Hepatocyte (in vitro differentiated cells): ENCODE measurements at regions not wholly inside any gene's neighbourhood (a gene's known extent, or its start where the extent isn't known, plus 50 kb on each side); places are given as distances from the start of the nearest gene placed in this dataset.

ENCODE experiments used
- DNase-seq: peaks from one replicate; pipeline ENCODE4 v3.0.0-alpha.2; 2016; ENCODE audit warnings: low spot score
- H2AFZ ChIP-seq: fragments of 200-600 bp; sonication (generic); 2 replicates; pipeline ENCODE4 v1.6.0; 2016; ENCODE audit warnings: antibody characterized with exemption, mild to moderate bottlenecking
- H3K27ac ChIP-seq: fragments of 200-600 bp; sonication (generic); 2 replicates; pipeline ENCODE4 v1.5.1; 2016; ENCODE audit warnings: mild to moderate bottlenecking
- H3K27me3 ChIP-seq: fragments of 200-600 bp; sonication (generic); 2 replicates; pipeline ENCODE4 v1.6.1; 2016
- H3K36me3 ChIP-seq: fragments of 200-600 bp; sonication (generic); replicated peaks from 2 replicates; pipeline ENCODE4 v1.5.1; 2016; ENCODE audit warnings: low read depth; ENCODE audit not compliant: insufficient read depth
- H3K4me1 ChIP-seq: fragments of 200-600 bp; sonication (generic); 2 replicates; pipeline ENCODE4 v1.5.1; 2016; ENCODE audit warnings: mild to moderate bottlenecking, moderate library complexity; ENCODE audit not compliant: insufficient read depth
- H3K4me2 ChIP-seq: fragments of 200-600 bp; sonication (generic); 2 replicates; pipeline ENCODE4 v1.6.0; 2016
- H3K4me3 ChIP-seq: fragments of 200-600 bp; sonication (generic); 2 replicates; pipeline ENCODE4 v1.5.1; 2016; ENCODE audit warnings: mild to moderate bottlenecking
- H3K79me2 ChIP-seq: fragments of 200-600 bp; sonication (generic); 2 replicates; pipeline ENCODE4 v1.6.0; 2017; ENCODE audit warnings: mild to moderate bottlenecking
- H3K9me2 ChIP-seq: fragments of 200-600 bp; sonication (generic); replicated peaks from 2 replicates; pipeline ENCODE4 v1.6.0; 2017; ENCODE audit warnings: mild to moderate bottlenecking; ENCODE audit not compliant: insufficient read depth
- H3K9me3 ChIP-seq: fragments of 200-600 bp; sonication (generic); 2 replicates; pipeline ENCODE4 v1.5.1; 2016; ENCODE audit warnings: low read depth, mild to moderate bottlenecking
- H4K20me1 ChIP-seq: fragments of 200-600 bp; sonication (generic); 2 replicates; pipeline ENCODE4 v1.6.0; 2016; ENCODE audit warnings: mild to moderate bottlenecking; ENCODE audit not compliant: insufficient read depth, poor library complexity, severe bottlenecking
- EZH2 ChIP-seq: fragments of 200-600 bp; sonication (generic); IDR thresholded peaks from 2 replicates; pipeline ENCODE4 v1.6.1; 2016; ENCODE audit warnings: antibody characterized with exemption, mild to moderate bottlenecking, borderline replicate concordance
- EZH2phosphoT487 ChIP-seq: fragments of 200-600 bp; sonication (generic); IDR thresholded peaks from one replicate; pipeline ENCODE4 v1.6.1; 2018; ENCODE audit warnings: antibody characterized with exemption, mild to moderate bottlenecking, low read depth, moderate library complexity; ENCODE audit not compliant: unreplicated experiment, severe bottlenecking
- WGBS: methylation state at CpG from one replicate; pipeline ENCODE4 v1.1.6; 2016; ENCODE audit warnings: low lambda C conversion rate; ENCODE audit errors: missing lambda C conversion rate; 5-methylcytosine and 5-hydroxymethylcytosine counted together
- TF ChIP-seq, protein P1 (sequence below): fragments of 200-600 bp; sonication (generic); IDR thresholded peaks from 2 replicates; pipeline ENCODE4 v1.5.1; 2016; ENCODE audit warnings: antibody characterized with exemption, mild to moderate bottlenecking; ENCODE audit not compliant: poor library complexity

GRCh38 chr5:82772281-82772680 lies 304.9 kb downstream of the TMEM167A start:
- Histone ChIP-seq H3K27ac (no peak overlapping the region), H3K9me2 (no peaks in the 10 kb centered on the region), H3K4me1 (no peaks in the 10 kb centered on the region), H4K20me1 (no peaks in the 10 kb centered on the region), H3K79me2 (no peaks in the 10 kb centered on the region), H3K27me3 (no peaks in the 10 kb centered on the region), H3K4me3 (no peak overlapping the region), H3K4me2 (no peak overlapping the region), H2AFZ (no peak overlapping the region), H3K9me3 (no peaks in the 10 kb centered on the region), H3K36me3 (no peaks in the 10 kb centered on the region)
- TF ChIP-seq EZH2 (no peak), EZH2phosphoT487 (no peak)
- TF ChIP-seq, protein P1, sequence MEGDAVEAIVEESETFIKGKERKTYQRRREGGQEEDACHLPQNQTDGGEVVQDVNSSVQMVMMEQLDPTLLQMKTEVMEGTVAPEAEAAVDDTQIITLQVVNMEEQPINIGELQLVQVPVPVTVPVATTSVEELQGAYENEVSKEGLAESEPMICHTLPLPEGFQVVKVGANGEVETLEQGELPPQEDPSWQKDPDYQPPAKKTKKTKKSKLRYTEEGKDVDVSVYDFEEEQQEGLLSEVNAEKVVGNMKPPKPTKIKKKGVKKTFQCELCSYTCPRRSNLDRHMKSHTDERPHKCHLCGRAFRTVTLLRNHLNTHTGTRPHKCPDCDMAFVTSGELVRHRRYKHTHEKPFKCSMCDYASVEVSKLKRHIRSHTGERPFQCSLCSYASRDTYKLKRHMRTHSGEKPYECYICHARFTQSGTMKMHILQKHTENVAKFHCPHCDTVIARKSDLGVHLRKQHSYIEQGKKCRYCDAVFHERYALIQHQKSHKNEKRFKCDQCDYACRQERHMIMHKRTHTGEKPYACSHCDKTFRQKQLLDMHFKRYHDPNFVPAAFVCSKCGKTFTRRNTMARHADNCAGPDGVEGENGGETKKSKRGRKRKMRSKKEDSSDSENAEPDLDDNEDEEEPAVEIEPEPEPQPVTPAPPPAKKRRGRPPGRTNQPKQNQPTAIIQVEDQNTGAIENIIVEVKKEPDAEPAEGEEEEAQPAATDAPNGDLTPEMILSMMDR, result no peak
- WGBS, result 87% methylated on average over 4 of the region's 4 CpGs
- DNase-seq, result no peak

- Histone ChIP-seq H3K9me2 (no peaks in the 10 kb centered on the region), H3K9me3 (no peaks in the 10 kb centered on the region), H3K4me3 (no peak overlapping the region), H3K79me2 (no peaks in the 10 kb centered on the region), H3K4me1 (peaks cover 5% of the 10 kb centered on the region), H3K36me3 (no peaks in the 10 kb centered on the region), H3K27ac (no peak overlapping the region), H3K4me2 (no peak overlapping the region), H4K20me1 (no peaks in the 10 kb centered on the region), H3K27me3 (no peaks in the 10 kb centered on the region), H2AFZ (no peak overlapping the region)
- TF ChIP-seq EZH2, result no peak
- TF ChIP-seq, protein P1, result no peak
- TF ChIP-seq EZH2phosphoT487, result no peak
- DNase-seq, result no peak
Measured at GRCh38 chr5:82766206-82766605, 311.0 kb downstream of the TMEM167A start.

- no peak for DNase-seq
- no peaks in the 10 kb centered on the region for H3K27me3 ChIP-seq
- H3K27ac ChIP-seq, result no peak overlapping the region
- no peaks in the 10 kb centered on the region for H4K20me1 ChIP-seq
- no peaks in the 10 kb centered on the region for H3K9me2 ChIP-seq
- no peaks in the 10 kb centered on the region for H3K36me3 ChIP-seq
- no peak overlapping the region for H2AFZ ChIP-seq
- H3K9me3 ChIP-seq, result no peaks in the 10 kb centered on the region
- no peak for TF ChIP-seq EZH2phosphoT487
- no peak for TF ChIP-seq EZH2
- TF ChIP-seq, protein P1, result no peak
- peaks cover 5% of the 10 kb centered on the region for H3K4me1 ChIP-seq
- H3K79me2 ChIP-seq, result no peaks in the 10 kb centered on the region
- H3K4me2 ChIP-seq, result no peak overlapping the region
- WGBS, result 48% methylated on average over 3 of the region's 3 CpGs
- H3K4me3 ChIP-seq, result no peak overlapping the region
Measured at GRCh38 chr5:82765765-82766164, 311.4 kb downstream of the TMEM167A start.

DNA sequence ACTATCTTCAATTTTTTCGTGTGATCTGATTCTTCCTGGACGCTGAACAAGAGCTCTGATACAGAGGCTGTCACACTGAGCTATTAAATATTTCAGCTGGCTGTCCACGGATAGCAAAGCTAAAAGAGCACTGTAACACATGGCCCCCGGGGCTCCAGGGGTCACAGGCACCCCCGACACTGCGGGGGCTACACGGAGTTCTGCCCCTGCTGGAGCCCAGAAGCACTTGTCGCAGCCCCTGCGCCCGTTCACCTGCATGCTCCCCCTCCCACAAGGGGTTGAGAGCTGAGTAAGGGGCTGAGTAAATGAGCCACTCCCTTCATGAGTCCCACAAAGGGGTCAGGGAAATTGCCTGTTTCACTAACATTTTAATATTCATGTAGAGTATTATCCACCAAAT lies 316.3 kb downstream of the TMEM167A start:
- no peak for DNase-seq
- H3K9me2 ChIP-seq, result no peaks in the 10 kb centered on the region
- peaks cover 5% of the 10 kb centered on the region for H3K4me1 ChIP-seq
- no peak overlapping the region for H3K4me3 ChIP-seq
- no peaks in the 10 kb centered on the region for H3K9me3 ChIP-seq
- no peak overlapping the region for H3K4me2 ChIP-seq
- 93% methylated on average over 10 of the region's 10 CpGs for WGBS
- no peaks in the 10 kb centered on the region for H4K20me1 ChIP-seq
- no peak overlapping the region for H3K27ac ChIP-seq
- H3K36me3 ChIP-seq, result no peaks in the 10 kb centered on the region
- H2AFZ ChIP-seq, result no peak overlapping the region
- no peak for TF ChIP-seq EZH2phosphoT487
- no peak for TF ChIP-seq EZH2
- TF ChIP-seq, protein P1, result no peak
- no peaks in the 10 kb centered on the region for H3K27me3 ChIP-seq
- no peaks in the 10 kb centered on the region for H3K79me2 ChIP-seq
